ENCODE measurements at regions not wholly inside any gene's neighbourhood (a gene's known extent, or its start where the extent isn't known, plus 50 kb on each side); places are given as distances from the start of the nearest gene placed in this dataset.

DNA sequence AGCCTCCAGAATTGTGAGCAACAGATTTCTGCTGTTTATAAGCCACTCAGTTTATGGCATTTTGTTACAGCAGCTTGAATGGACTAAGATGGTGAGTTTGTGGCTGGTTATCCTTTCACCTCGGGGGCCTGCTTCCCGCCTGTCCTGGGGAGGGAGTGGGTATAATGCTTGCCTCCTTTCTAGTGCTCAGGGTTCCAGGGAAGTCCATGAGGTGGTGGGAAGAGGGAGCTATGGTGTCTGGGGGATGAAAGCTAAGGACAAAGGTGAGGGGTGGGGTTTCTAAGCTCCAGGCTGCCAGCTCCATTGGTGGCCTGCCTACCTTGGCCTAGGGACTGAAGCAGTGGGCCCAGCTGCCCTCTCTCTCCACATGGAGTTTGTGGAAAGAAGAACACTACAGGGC, 50.2 kb upstream of the SDK2 start:
- DNase-seq (ENCODE audit: low read depth): no peak

- no peak for DNase-seq (ENCODE audit: low read depth)
Measured at GRCh38 chr17:73695035-73695738, 50.9 kb upstream of the SDK2 start.

GRCh38 chr17:73696251-73696650, 52.0 kb upstream of the SDK2 start:
- DNase-seq (ENCODE audit: low read depth): no peak

- DNase-seq (ENCODE audit: low read depth): no peak
Measured at GRCh38 chr17:73697872-73698271, 53.6 kb upstream of the SDK2 start.

- no peak for DNase-seq (ENCODE audit: low read depth)
Measured at GRCh38 chr17:73698966-73699365, 54.7 kb upstream of the SDK2 start.

- no peak for DNase-seq (ENCODE audit: low read depth)
Measured at GRCh38 chr17:73701701-73702100, 57.5 kb upstream of the SDK2 start.

DNA sequence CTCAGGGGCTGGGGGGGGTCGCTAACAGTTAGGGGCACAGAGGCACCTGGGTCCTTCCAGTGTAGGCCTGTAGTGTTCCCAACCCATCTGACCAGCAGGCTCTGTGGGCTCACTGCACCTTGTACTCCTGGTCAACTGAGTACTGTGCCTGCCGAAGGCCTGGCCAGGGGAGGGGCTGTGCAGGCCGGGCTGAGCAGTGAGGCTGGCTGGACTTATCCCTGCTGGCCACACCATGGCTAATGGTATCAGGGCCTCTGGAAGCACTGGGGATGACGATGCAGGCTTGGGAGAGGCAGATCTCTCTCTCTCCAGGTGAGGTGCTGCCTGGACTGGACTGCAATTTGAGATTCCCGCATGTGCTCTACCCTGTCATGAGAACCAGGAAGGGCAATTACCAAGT, 58.9 kb upstream of the SDK2 start:
- DNase-seq (ENCODE audit: low read depth): no peak

DNA sequence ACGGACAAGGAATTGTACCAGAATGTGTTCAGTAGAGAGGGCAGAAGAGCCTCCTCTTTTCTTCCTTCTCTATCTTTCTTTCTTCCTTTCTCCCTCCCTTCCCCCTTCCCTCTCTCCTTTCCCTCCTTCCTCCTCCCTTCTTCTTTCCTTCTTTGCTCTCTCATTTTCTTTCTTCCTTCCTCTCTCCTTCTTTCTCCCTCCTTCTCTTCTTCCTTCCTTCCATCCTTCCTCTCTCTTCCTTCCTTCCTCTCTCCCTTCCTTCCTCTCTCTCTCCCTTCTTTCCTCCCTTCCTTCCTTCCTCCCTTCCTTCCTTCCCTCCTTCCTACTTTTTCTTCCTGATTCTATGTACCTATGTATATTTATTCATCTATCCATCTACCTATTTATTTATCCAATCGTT, 59.7 kb upstream of the SDK2 start:
- DNase-seq (ENCODE audit: low read depth): no peak

DNA sequence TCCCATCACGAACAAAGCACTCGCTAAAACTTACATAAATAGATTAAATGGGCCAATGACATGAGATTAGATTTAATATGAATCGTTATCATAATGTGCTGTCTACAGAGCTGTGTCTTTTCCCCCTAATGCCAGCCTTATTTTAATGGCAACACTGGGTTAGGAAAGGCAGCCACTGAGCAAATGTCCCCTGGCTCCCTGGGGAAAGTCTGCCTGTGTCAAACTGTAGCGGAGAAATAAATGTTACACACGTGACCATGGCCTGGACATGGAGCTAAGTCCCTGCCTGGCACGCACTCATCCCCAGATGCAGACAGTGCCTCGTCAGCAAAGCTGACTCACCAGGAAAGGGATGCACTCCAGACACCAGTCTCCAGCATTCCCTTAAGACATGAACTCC, 61.3 kb upstream of the SDK2 start:
- DNase-seq (ENCODE audit: low read depth): no peak

DNA sequence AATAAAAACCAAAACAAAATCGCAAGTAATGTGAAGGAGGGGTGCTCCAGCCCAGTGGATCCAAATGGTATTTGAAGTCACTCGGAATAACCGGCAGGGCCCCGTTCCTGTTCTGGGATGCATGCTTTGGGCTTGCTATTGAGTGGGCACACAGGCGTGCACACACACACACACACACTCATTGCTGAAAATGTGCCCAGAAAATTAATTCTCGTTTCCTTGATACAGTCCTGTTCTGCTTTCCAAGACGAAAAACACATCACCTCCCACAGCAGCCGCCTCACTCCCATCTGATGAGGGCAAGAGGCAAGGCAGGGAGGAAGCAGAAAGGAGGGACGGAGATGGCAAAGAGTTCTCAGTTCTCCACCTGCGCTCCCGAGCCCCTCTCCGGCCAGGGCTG, 62.2 kb upstream of the SDK2 start:
- no peak for DNase-seq (ENCODE audit: low read depth)

- DNase-seq (ENCODE audit: low read depth): no peak
Measured at GRCh38 chr17:73706858-73707257, 62.6 kb upstream of the SDK2 start.

DNA sequence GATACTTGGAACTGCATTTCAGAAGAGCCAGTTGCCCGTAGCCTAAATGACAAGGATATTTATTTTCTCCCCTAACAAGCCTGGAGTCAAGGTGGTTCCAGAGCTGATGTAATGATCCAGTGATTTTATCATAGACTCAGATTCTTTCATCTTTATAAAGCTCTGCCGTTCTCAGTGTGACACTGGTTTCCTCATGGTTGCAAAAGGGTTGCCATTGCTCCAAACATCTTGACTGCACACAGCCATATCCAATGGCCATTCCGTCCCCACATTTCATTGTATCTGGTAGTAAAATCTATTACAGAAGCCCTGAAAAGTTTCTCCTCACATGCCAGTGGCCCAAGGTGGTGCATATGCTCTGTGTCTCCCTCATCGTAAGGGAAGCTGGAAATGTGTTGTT, 63.1 kb upstream of the SDK2 start:
- no peak for DNase-seq (ENCODE audit: low read depth)

DNA sequence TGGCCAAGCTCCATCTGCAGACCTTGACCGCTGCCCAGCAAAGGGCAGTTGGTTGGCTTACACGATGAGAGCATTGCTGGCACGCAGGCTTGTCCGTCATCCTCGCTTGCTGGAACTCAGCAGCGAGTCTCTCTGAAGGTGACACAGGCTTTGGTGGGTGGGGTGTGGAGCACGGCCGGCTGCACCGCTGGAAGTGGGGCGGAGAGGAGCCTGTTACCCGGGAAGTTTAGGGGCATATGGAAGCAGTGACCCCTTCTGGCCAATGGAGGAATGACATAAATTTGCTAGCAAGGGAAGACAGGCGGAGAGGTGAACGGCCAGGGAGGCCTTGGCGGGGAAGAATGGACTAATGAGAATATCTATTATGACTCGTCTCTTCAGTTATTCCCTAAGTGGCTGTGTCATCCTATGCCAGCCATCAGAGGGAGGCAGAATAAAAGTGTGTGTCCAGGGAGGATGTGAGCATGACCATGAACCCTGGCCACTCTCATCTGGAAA, 65.9 kb upstream of the SDK2 start:
- DNase-seq (ENCODE audit: low read depth): no peak

DNA sequence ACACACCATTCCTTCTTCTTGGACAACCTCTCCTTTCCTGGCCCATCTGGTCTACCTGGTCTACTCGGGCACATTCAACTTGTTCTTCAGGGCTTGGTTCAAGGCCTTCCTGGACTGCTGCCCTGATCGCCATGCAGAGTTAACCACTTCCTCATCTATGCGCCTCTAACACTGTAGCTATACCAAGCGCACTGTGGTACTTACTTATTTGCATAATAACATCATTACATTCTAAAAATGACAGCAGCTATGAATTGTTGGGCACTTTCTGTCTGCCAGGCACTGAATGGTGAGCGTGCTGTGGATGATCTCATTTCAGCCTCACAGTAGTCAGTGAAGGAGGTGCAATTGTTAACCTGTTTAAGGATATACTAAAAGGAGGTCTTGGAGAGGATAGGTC, 66.9 kb upstream of the SDK2 start:
- no peak for DNase-seq (ENCODE audit: low read depth)

- no peak for DNase-seq (ENCODE audit: low read depth)
Measured at GRCh38 chr17:73711916-73712315, 67.7 kb upstream of the SDK2 start.

DNA sequence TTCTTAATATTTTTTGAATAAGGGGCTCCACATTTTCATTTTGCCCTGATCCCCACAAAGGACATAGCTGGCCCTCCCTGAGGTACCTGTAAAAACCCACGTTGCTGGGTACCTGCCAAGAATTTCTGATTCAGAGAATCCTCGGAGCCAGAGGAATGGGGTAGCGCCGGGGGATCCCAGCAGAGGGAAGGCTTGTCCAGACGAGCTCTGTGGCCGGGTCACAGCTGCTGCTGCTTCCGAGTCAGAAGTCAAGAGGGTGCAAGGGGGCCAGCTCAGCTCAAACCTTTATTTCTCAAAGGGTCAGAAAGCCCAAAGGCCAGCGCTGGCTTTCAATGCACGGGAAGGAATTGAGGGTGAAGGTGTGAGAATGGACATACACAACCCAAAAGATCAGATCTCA, 68.9 kb upstream of the SDK2 start:
- DNase-seq (ENCODE audit: low read depth): no peak

DNA sequence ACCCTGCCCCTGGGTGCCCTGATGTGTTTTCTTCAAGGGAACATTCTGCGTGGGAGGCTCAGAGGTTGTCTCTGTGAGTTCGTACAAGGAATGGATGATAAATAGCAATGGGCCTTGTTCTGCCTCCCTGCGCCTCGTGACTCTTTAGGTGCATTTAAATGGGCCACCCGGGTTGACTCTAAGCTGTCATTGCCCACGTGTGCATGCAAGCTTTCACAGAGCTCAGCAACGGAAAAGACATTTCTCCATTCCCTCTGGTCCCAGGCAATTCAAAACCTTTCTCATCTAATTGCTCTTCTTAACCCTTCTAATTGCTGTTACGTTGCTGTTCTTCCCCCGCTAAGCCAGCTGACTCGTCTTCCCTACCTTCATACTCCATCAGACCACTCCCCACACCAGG, 71.5 kb upstream of the SDK2 start:
- no peak for DNase-seq (ENCODE audit: low read depth)

- DNase-seq (ENCODE audit: low read depth): no peak
Measured at GRCh38 chr17:73717690-73718089, 73.4 kb upstream of the SDK2 start.

GRCh38 chr17:73718362-73718761, 74.1 kb upstream of the SDK2 start:
- DNase-seq (ENCODE audit: low read depth): no peak

DNA sequence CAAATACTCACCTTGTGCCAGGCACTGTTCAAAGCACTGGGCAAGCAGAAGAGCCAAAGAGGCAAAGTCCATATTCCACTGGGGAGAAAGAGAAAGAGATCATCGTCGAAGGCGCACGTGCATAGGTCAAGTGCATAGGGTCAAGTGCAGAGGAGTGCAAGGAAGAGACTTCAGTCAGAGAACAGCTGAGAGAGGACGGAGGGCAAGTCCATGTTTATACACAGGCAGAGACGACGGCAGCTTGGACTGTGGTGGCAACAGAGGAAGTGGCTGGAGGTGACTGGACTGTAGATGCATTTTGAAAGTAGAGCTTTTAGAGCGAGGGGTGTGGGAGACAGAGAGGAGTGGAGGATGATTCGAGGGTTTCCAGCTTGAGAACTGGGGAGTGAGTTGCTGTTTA, 74.7 kb upstream of the SDK2 start:
- DNase-seq (ENCODE audit: low read depth): no peak

GRCh38 chr17:73719588-73720071, 75.4 kb upstream of the SDK2 start:
- no peak for DNase-seq (ENCODE audit: low read depth)

DNA sequence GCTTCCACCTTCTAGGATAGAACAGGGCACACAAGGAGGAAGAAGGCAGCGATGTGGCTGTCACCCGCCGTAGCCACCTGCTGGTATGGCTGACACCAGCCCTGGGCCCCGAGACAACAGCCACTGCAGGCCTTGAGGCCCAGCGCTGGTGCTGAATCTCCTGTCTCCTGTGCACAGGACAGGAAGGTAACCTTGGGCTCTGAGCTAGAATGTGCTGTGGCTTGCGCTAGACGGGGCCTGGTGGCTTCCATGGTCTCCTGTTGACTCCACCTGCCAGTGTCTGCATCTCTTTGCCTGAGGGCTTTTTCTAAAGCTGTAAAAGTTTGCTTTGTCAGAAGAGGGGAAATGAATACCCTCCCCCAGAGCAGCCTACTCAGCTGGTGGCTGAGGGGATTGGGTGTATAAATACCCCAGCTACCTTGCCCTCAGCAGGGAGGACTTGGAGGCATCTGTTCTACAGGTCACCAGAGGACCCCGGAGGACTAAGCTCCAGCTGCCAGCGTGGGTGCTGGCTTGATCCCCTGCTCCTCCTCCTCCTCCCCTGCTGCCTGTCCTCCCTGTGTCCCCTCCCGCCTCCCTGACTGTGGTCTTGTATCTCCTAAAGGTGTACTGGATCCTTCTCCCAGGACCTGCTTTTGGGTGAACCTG, 76.1 kb upstream of the SDK2 start:
- DNase-seq (ENCODE audit: low read depth): no peak

DNA sequence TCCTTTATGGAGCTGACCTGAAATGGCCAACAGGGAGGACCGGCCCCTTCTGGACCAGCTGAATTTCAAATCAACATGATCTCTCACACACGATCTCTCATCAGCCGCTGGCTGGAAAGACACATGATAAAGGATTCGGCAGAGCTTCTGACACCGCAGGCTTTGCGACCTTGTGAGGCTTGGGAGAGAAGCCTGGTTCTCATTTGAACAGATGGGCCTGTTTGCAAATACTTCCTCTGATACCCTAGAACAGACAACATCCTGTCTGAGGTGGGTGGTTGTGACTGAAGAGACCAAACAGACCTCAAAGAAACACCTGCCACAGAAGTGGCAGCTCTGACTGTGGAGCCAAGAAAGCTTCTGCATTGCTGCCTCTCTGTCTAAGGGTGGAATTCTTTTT, 77.9 kb upstream of the SDK2 start:
- DNase-seq (ENCODE audit: low read depth): no peak
